Endothelial cell of umbilical vein (primary cell): ENCODE measurements at regions not wholly inside any gene's neighbourhood (a gene's known extent, or its start where the extent isn't known, plus 50 kb on each side); places are given as distances from the start of the nearest gene placed in this dataset.

Experiments
- BruUV-seq: library from RNA; stranded (reverse); fragments of 400-500 nt; replicated peaks from 2 replicates; lab custom pipeline; 2021; lab: Mats Ljungman, UMichigan
- CTCF ChIA-PET: fragments of 300-600, 350-600 bp; sonication (Branson Sonifier 250); formaldehyde crosslinking; loops from one replicate; lab custom pipeline; 2021; ENCODE audit warnings: antibody characterized with exemption, inconsistent platforms; lab: Charles Lee
- POLR2A ChIA-PET: fragments of 300-600, 350-600 bp; sonication (Branson Sonifier 250); formaldehyde crosslinking; loops from one replicate; lab custom pipeline; 2021; ENCODE audit warnings: antibody characterized with exemption, inconsistent platforms; lab: Charles Lee
- DNase-seq: peaks from one replicate; pipeline ENCODE4 v3.0.0-alpha.2; 2011; ENCODE audit warnings: low read depth, low spot score
- FAIRE-seq: peaks from 2 replicates; lab custom pipeline; 2011; peaks lifted over from hg19 to GRCh38; lab: Jason Lieb, UNC
- H2AFZ ChIP-seq: 2 replicates; pipeline ENCODE4 v1.6.0; 2012; ENCODE audit warnings: low read depth, low read length, control low read depth, inconsistent platforms
- H3K27ac ChIP-seq: 2 replicates; pipeline ENCODE4 v1.5.1; 2011; ENCODE audit warnings: low read depth, mild to moderate bottlenecking, control low read depth, low read length, moderate library complexity; ENCODE audit not compliant: insufficient read depth
- H3K27me3 ChIP-seq, 2 experiments: 2 replicates each; pipeline versions ENCODE4 v1.6.0 to v1.6.1; 2011; ENCODE audit warnings: low read length in 2 of 2, mixed read lengths in 1 of 2; ENCODE audit not compliant: control insufficient read depth in 2 of 2, insufficient read depth in 2 of 2
- H3K36me3 ChIP-seq, 2 experiments: 2 replicates in 1 of 2; 3 replicates in 1 of 2; pipeline ENCODE4 v1.5.1; 2011; ENCODE audit warnings: low read length in 2 of 2, mild to moderate bottlenecking in 1 of 2, moderate library complexity in 1 of 2; ENCODE audit not compliant: control insufficient read depth in 2 of 2, insufficient read depth in 2 of 2; ENCODE audit errors: extremely low read depth in 1 of 2
- H3K4me1 ChIP-seq: 3 replicates; pipeline ENCODE4 v1.5.1; 2011; ENCODE audit warnings: mild to moderate bottlenecking, low read length; ENCODE audit not compliant: control insufficient read depth, insufficient read depth; ENCODE audit errors: extremely low read depth
- H3K4me2 ChIP-seq: 2 replicates; pipeline ENCODE4 v1.6.1; 2011; ENCODE audit warnings: low read length, control low read depth, mixed read lengths; ENCODE audit not compliant: insufficient read depth
- H3K4me3 ChIP-seq, 3 experiments: fragments of 200-600 bp in 1 of 3; sonication (generic), shearing (Covaris generic) in 1 of 3; replicated peaks in 1 of 3; 2 replicates each; pipeline ENCODE4 v1.5.1; 2011 to 2016; ENCODE audit warnings: control low read depth in 3 of 3, low read length in 3 of 3, mild to moderate bottlenecking in 2 of 3, inconsistent platforms in 1 of 3, low read depth in 1 of 3, moderate library complexity in 1 of 3; ENCODE audit not compliant: insufficient read depth in 1 of 3
- H3K79me2 ChIP-seq: 2 replicates; pipeline ENCODE4 v1.6.0; 2012; ENCODE audit warnings: low read length, inconsistent platforms; ENCODE audit not compliant: control insufficient read depth, insufficient read depth
- H3K9ac ChIP-seq: replicated peaks from 2 replicates; pipeline ENCODE3; 2011; ENCODE audit warnings: low read length, control low read depth; ENCODE audit not compliant: insufficient read depth; ENCODE audit errors: extremely low read depth
- H3K9me1 ChIP-seq: replicated peaks from 3 replicates; pipeline ENCODE4 v1.6.0; 2011; ENCODE audit warnings: mild to moderate bottlenecking, low read length; ENCODE audit not compliant: control insufficient read depth, insufficient read depth; ENCODE audit errors: extremely low read depth
- H3K9me3 ChIP-seq: replicated peaks from 2 replicates; pipeline ENCODE4 v1.5.1; 2012; ENCODE audit warnings: low read length, inconsistent platforms; ENCODE audit not compliant: control insufficient read depth, insufficient read depth
- H4K20me1 ChIP-seq: replicated peaks from 2 replicates; pipeline ENCODE3; 2011; ENCODE audit warnings: mild to moderate bottlenecking, low read length; ENCODE audit not compliant: control insufficient read depth, insufficient read depth; ENCODE audit errors: extremely low read depth
- EZH2 ChIP-seq: IDR thresholded peaks from 2 replicates; pipeline ENCODE4 v1.6.1; 2012; ENCODE audit warnings: borderline replicate concordance, low read depth, mild to moderate bottlenecking, moderate library complexity, low read length, inconsistent platforms; ENCODE audit not compliant: severe bottlenecking
- FOS ChIP-seq: IDR thresholded peaks from 2 replicates; pipeline ENCODE4 v1.6.1; 2011; ENCODE audit warnings: mild to moderate bottlenecking, low read length, moderate library complexity, borderline replicate concordance; ENCODE audit not compliant: insufficient read depth
- GATA2 ChIP-seq: IDR thresholded peaks from 2 replicates; pipeline ENCODE4 v1.7.0; 2011; ENCODE audit warnings: low read depth, mild to moderate bottlenecking, moderate library complexity, mixed read lengths, low read length; ENCODE audit not compliant: insufficient read length, insufficient read depth
- JUN ChIP-seq: IDR thresholded peaks from 2 replicates; pipeline ENCODE4 v1.6.1; 2011; ENCODE audit warnings: borderline replicate concordance, low read depth; ENCODE audit not compliant: insufficient read length, insufficient read depth
- MAX ChIP-seq: IDR thresholded peaks from 2 replicates; pipeline ENCODE4 v1.6.1; 2011; ENCODE audit not compliant: insufficient read depth, insufficient read length
- MYC ChIP-seq: IDR thresholded peaks from one replicate; pipeline ENCODE4 v1.6.1; 2011; ENCODE audit warnings: mild to moderate bottlenecking, low read depth, low read length
- POLR2A ChIP-seq: IDR thresholded peaks from 2 replicates; pipeline ENCODE4 v1.6.1; 2012; ENCODE audit warnings: low read depth, mild to moderate bottlenecking, control low read depth, low read length
- POLR2AphosphoS5 ChIP-seq: IDR thresholded peaks from 2 replicates; pipeline ENCODE4 v1.6.1; 2012; ENCODE audit warnings: low read depth, mild to moderate bottlenecking, control low read depth, low read length, moderate library complexity; ENCODE audit not compliant: insufficient read depth
- dilution Hi-C: fragments of 300-500 bp; cut with MboI; formaldehyde crosslinking; loops from one replicate; pipeline ENCODE4 v1.15.0; 2019; ENCODE audit warnings: low sequenced_read_pairs; ENCODE audit not compliant: extremely low pct_ligation_motif_present
- intact Hi-C: fragments of 100-400 bp; cut with micrococcal nuclease; formaldehyde crosslinking; loops from one replicate; pipeline ENCODE4 v1.10.0; 2022
- TF ChIP-seq, protein P1 (sequence below), 2 donors: IDR thresholded peaks; 1 replicate in 1 of 2; 2 replicates in 1 of 2; pipeline ENCODE4 v1.5.1; 2011; ENCODE audit warnings: low read length in 2 of 2, mild to moderate bottlenecking in 2 of 2, moderate library complexity in 2 of 2, control low read depth in 1 of 2, inconsistent platforms in 1 of 2, low read depth in 1 of 2; ENCODE audit not compliant: insufficient read depth in 1 of 2; ENCODE audit errors: extremely low read depth in 1 of 2

DNA sequence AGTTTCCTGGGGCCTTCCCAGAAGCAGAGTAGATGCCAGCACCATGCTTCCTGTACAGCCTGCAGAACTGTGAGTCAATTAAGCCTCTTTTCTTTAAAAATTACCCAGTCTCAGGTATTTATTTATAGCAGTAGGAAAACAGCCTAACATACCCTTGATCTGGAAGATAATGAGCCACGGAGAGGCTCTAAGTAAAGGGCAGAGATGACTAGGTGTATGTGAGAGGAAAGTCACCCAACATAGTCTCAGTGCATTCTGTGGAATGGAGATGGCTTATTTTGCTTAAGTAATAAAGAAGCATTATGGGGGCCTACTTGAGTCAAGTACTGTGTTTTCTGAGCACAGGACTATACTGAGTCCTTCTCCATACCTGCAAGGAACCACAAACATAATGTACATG is 199.5 kb downstream of the CPEB2 start:
- dilution Hi-C loops (no loop called here), intact Hi-C loops (no loop called here)
- no peak overlapping the region for H2AFZ ChIP-seq
- TF ChIP-seq FOS (no peak), EZH2 (no peak), POLR2AphosphoS5 (no peak), POLR2A (no peak), JUN (no peak), GATA2 (no peak), MAX (no peak), MYC (no peak)
- TF ChIP-seq, protein P1, sequence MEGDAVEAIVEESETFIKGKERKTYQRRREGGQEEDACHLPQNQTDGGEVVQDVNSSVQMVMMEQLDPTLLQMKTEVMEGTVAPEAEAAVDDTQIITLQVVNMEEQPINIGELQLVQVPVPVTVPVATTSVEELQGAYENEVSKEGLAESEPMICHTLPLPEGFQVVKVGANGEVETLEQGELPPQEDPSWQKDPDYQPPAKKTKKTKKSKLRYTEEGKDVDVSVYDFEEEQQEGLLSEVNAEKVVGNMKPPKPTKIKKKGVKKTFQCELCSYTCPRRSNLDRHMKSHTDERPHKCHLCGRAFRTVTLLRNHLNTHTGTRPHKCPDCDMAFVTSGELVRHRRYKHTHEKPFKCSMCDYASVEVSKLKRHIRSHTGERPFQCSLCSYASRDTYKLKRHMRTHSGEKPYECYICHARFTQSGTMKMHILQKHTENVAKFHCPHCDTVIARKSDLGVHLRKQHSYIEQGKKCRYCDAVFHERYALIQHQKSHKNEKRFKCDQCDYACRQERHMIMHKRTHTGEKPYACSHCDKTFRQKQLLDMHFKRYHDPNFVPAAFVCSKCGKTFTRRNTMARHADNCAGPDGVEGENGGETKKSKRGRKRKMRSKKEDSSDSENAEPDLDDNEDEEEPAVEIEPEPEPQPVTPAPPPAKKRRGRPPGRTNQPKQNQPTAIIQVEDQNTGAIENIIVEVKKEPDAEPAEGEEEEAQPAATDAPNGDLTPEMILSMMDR (IDR thresholded peaks at IDR 0.05; ENCODE audit: extremely low read depth in 1 of 2, insufficient read depth in 1 of 2, low read depth in 1 of 2, low read length in 2 of 2) = no peak
- DNase-seq (no peak), FAIRE-seq (no peak)
- H3K27me3 ChIP-seq = no peaks in the 10 kb centered on the region
- H3K36me3 ChIP-seq = no peaks in the 10 kb centered on the region
- H3K4me3 ChIP-seq = no peak overlapping the region
- H3K27ac ChIP-seq = no peak overlapping the region
- H3K9me1 ChIP-seq = no peaks in the 10 kb centered on the region
- H4K20me1 ChIP-seq = no peaks in the 10 kb centered on the region
- no peak overlapping the region for H3K9ac ChIP-seq
- H3K9me3 ChIP-seq = no peaks in the 10 kb centered on the region
- no peaks in the 10 kb centered on the region for H3K79me2 ChIP-seq
- BruUV-seq = no TSS peak
- H3K4me2 ChIP-seq = no peak overlapping the region
- CTCF ChIA-PET = no interaction called here
- POLR2A ChIA-PET = no interaction called here
- no peaks in the 10 kb centered on the region for H3K4me1 ChIP-seq
